Activated naive CD4-positive, alpha-beta T cell treated with anti-CD3 and anti-CD28 coated beads for 36 hours (primary cell): ENCODE measurements at regions not wholly inside any gene's neighbourhood (a gene's known extent, or its start where the extent isn't known, plus 50 kb on each side); places are given as distances from the start of the nearest gene placed in this dataset.

ENCODE experiments used
- CTCF ChIA-PET: fragments of 350-600 bp; sonication (Branson Sonifier 250); formaldehyde crosslinking; loops from one replicate; lab custom pipeline; 2021; ENCODE audit warnings: antibody characterized with exemption; lab: Charles Lee
- DNase-seq: peaks from one replicate; pipeline ENCODE4 v3.0.0-alpha.2; 2020
- H3K27ac Mint-ChIP-seq: one replicate; pipeline ENCODE4 v1.8.0; 2021; ENCODE audit warnings: mild to moderate bottlenecking, mixed read lengths
- H3K27me3 Mint-ChIP-seq: one replicate; pipeline ENCODE4 v1.8.0; 2021; ENCODE audit warnings: low read depth, mixed read lengths
- H3K36me3 Mint-ChIP-seq: one replicate; pipeline ENCODE4 v1.8.0; 2021; ENCODE audit warnings: low read depth, mixed read lengths
- H3K4me1 Mint-ChIP-seq: one replicate; pipeline ENCODE4 v1.8.0; 2021; ENCODE audit warnings: low read depth, mixed read lengths
- H3K4me3 Mint-ChIP-seq: one replicate; pipeline ENCODE4 v1.8.0; 2021; ENCODE audit warnings: mild to moderate bottlenecking, moderate library complexity, mixed read lengths
- H3K9me3 Mint-ChIP-seq: one replicate; pipeline ENCODE4 v1.8.0; 2021; ENCODE audit warnings: mixed read lengths
- intact Hi-C: fragments of 100-400 bp; cut with micrococcal nuclease; formaldehyde crosslinking; loops from one replicate; pipeline ENCODE4 v1.15.1; 2023

DNA sequence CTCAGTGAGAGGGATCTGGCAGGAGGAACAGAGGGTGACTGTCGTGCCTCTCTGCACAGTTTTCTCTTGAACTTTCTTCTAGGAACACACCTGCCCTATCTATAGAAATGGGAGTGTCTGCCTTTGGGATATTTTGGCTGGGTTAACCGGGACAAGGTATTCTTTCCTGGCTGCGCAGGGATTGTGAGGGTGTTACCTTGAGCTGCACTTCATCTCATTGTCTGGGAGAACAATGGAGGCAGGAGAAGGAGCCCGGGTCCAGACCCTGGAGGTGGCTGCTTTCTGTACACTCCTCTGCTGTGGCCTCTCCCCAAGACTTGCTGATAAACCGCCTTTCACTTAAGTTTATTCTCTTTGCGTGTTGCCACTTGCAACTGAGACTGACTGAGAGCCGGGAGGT, 192.8 kb downstream of the TBXT start:
- H3K27me3 Mint-ChIP-seq = peaks cover 10% of the 10 kb centered on the region
- no peaks in the 10 kb centered on the region for H3K36me3 Mint-ChIP-seq
- H3K4me3 Mint-ChIP-seq = no peak overlapping the region
- H3K27ac Mint-ChIP-seq = no peak overlapping the region
- DNase-seq = no peak
- CTCF ChIA-PET = no interaction called here
- H3K4me1 Mint-ChIP-seq = no peaks in the 10 kb centered on the region
- H3K9me3 Mint-ChIP-seq = no peaks in the 10 kb centered on the region
- intact Hi-C loops = no loop called here

DNA sequence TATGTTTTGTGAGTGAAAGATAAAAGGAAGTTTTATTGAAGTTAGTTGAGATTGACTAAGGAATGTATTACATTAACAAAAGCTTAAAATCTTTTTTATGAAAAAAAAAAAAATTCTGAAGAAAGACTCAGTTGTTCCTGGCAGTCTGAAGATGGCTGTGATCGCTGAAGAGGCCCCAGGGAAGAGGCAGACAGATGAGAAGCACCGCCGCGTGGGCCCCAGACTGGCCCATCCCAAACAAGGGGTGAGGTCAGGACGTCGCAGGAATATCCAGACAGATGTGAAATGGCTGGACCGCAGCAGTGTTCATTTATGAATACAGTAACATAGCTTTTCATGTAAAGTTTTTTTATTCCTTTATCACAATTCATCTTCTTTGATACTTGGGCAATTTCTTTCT, 194.2 kb downstream of the TBXT start:
- CTCF ChIA-PET = no interaction called here
- Mint-ChIP-seq H3K4me3 (no peak overlapping the region), H3K9me3 (no peaks in the 10 kb centered on the region), H3K27me3 (peaks cover 11% of the 10 kb centered on the region), H3K4me1 (no peaks in the 10 kb centered on the region), H3K27ac (no peak overlapping the region), H3K36me3 (no peaks in the 10 kb centered on the region)
- intact Hi-C loops = no loop called here
- DNase-seq = no peak

DNA sequence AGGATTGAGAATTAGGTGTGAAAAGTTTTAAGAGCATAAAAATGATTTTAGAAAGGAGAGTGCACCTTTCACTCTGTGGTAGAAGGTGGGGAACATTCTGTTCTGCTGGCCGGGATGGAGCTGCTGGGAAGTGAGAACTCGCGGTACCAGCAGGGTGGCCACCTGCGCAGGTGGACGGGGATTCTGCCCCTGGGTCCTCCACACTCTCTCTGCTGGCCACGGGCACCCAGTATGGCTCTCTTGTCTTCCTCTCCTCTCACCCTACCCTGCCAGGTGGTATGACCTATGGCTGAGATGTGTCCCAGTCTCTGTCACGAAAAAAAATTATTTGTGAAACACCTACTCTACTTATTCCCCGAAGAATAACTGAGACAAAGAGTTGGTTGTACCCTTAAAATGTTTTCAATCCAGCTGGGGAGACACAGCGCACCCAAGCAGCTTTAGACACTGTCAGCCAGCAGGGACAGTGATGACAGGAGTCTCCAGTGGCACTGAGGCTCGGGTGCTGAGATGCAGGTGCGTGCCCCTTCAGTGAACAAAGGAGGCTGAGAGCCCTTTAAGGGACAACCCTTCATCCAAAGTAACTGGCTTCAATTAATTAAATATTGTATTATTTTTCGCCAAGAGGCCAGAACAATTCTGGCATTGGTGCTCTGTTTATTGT, 195.4 kb downstream of the TBXT start:
- intact Hi-C loops = no loop called here
- CTCF ChIA-PET = interaction anchor here (0.6 kb wide), 1 partner anchor 19 kb away, joined by 4 read pairs; no protein-coding TSS in a partner anchor
- no peaks in the 10 kb centered on the region for H3K9me3 Mint-ChIP-seq
- no peak for DNase-seq
- no peaks in the 10 kb centered on the region for H3K36me3 Mint-ChIP-seq
- no peaks in the 10 kb centered on the region for H3K4me1 Mint-ChIP-seq
- H3K4me3 Mint-ChIP-seq = no peak overlapping the region
- no peak overlapping the region for H3K27ac Mint-ChIP-seq
- peaks cover 11% of the 10 kb centered on the region for H3K27me3 Mint-ChIP-seq

DNA sequence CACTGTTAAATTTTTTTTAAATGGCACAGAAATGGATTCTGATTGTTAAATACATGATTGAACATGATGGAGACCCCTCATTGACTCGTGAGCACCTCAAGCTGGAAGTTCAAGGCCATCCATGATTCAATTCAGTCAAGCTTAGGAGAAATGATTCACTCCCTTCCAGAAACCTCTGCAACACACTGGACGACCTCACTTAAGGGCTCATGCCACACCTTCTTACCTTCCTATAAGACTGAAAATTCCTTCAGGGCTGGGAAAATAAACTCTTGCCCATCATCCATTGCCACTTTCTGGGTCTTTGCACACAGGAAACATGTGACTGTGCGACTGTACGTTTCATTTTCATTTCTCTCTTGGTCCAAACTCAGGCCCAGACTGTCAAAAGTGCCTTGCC, 196.4 kb downstream of the TBXT start:
- no peaks in the 10 kb centered on the region for H3K9me3 Mint-ChIP-seq
- no peaks in the 10 kb centered on the region for H3K36me3 Mint-ChIP-seq
- H3K27ac Mint-ChIP-seq = no peak overlapping the region
- CTCF ChIA-PET = no interaction called here
- no peak overlapping the region for H3K4me3 Mint-ChIP-seq
- intact Hi-C loops = no loop called here
- H3K27me3 Mint-ChIP-seq = peaks cover 6% of the 10 kb centered on the region
- no peaks in the 10 kb centered on the region for H3K4me1 Mint-ChIP-seq
- DNase-seq = no peak

DNA sequence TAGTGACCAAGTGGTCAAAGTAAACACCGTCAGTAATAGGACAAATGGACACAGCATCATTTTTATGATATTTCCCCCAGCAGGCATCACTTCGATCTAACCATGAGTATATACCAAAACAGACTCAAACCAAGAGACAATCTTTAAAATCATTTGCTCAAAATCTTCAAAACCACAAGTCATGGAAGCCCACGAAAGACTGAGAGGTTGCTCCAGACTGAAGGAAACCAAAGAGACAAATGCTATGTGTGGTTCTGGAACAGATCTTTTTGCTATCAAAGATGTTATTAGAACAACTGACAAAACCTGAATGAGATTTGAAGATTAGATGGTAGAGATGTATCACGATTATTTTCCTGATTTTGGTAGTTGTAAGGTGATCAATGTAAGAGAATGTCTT, 197.7 kb downstream of the TBXT start:
- no peak overlapping the region for H3K4me3 Mint-ChIP-seq
- intact Hi-C loops = no loop called here
- no peak overlapping the region for H3K27ac Mint-ChIP-seq
- H3K27me3 Mint-ChIP-seq = peaks cover 9% of the 10 kb centered on the region
- H3K4me1 Mint-ChIP-seq = no peaks in the 10 kb centered on the region
- no peak for DNase-seq
- no peaks in the 10 kb centered on the region for H3K9me3 Mint-ChIP-seq
- H3K36me3 Mint-ChIP-seq = no peaks in the 10 kb centered on the region
- CTCF ChIA-PET = no interaction called here

DNA sequence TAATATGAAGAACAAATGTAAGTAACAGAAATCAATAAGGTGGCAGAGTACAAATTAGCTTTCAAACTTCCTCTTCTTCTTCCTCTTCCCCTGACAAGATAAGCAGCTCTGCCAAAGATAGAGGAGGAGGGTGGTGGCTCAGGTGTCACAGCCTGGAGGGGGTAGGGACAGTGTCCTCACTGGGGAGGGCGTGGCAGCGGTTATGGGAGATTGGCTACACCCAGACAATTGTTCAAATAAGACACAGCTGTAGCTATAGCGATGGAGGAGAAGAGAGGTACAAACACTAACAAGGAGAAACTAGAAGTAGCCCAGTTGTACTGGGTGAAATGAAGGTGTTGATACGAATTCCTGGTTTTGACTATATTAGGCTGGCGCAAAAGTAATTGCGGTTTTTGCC, 198.5 kb downstream of the TBXT start:
- intact Hi-C loops = no loop called here
- H3K27ac Mint-ChIP-seq = no peak overlapping the region

DNA sequence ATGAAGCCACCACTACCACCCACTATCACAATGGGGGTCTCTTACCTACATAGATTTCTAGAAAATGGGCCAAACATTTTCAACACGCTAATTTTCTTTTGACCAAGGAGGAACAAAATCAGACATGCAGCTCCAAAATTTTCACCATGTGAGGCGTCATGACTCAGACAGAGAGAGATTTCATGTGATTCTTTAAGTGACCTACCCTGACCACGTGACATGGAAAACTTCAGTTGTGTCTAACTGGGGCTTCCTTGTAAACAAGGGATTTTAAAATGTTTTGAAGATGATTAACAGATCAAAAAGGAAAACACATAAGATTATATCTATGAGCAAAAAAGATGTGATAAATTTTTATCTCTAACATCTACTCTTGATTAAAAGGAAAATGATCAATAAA, 199.2 kb downstream of the TBXT start:
- no peak overlapping the region for H3K4me3 Mint-ChIP-seq
- CTCF ChIA-PET = no interaction called here
- H3K27me3 Mint-ChIP-seq = peaks cover 14% of the 10 kb centered on the region
- no peak for DNase-seq
- intact Hi-C loops = no loop called here
- no peaks in the 10 kb centered on the region for H3K4me1 Mint-ChIP-seq
- H3K36me3 Mint-ChIP-seq = no peaks in the 10 kb centered on the region
- H3K27ac Mint-ChIP-seq = no peak overlapping the region
- no peaks in the 10 kb centered on the region for H3K9me3 Mint-ChIP-seq

More for the DNA sequence above, 198.5 kb downstream of the TBXT start:
- CTCF ChIA-PET = interaction anchor here (0.6 kb wide), 1 partner anchor 311 kb away, joined by 3 read pairs; no protein-coding TSS in a partner anchor
- no peak for DNase-seq
- Mint-ChIP-seq H3K4me3 (no peak overlapping the region), H3K36me3 (no peaks in the 10 kb centered on the region), H3K27me3 (peaks cover 14% of the 10 kb centered on the region), H3K4me1 (no peaks in the 10 kb centered on the region), H3K9me3 (no peaks in the 10 kb centered on the region)

DNA sequence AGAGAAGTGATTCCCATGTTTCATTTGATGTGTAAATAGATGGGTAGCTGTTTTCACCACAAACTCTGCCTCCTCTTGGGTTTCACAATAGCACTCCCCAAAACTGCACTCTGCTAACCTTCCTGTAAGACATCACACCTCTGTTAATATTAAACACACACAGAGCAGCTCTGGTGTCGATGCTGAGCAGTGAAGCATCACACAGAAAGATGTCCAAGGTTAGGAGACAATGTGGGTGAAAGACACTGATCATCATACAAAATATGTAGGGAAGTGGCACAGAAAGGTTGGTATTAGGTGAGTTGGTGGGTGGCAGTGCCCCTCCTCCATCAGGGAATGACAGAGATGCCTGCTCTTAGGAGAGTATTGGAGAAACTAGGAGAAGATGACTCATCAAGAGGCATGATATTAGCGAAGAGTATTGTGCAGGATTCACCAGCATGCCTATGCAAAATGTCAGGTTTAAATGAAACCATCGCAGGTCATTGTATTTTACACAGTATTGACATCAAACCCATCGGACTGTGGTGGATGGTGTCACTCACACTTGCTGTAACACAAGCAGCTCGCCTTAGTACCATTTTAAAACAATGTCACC, 199.7 kb downstream of the TBXT start:
- CTCF ChIA-PET = interaction anchor here (0.6 kb wide), 1 partner anchor 138 kb away, joined by 3 read pairs; no protein-coding TSS in a partner anchor
- Mint-ChIP-seq H3K27ac (no peak overlapping the region), H3K9me3 (no peaks in the 10 kb centered on the region), H3K4me1 (no peaks in the 10 kb centered on the region), H3K36me3 (no peaks in the 10 kb centered on the region), H3K27me3 (peaks cover 16% of the 10 kb centered on the region), H3K4me3 (no peak overlapping the region)
- intact Hi-C loops = no loop called here
- DNase-seq = no peak

DNA sequence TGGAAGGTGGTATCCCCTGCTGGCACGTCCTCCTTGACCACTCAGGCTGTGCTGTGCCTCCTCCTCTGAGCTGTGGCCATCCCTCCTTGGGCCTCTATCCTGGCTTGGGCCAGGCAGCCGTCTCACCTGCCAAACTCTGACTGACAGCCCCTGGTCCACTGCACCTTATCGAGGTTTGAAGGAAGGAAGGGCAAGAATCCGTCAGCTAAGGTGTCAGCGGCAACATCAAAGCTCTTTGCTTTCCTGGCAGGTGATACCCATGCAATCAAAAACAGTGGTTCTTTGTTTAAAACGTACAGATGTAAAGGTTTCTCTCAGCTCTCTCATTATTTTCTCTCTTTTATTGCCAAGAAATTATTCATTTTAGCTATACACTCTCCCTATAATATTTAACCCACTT, 203.9 kb downstream of the TBXT start:
- CTCF ChIA-PET = interaction anchor here (0.6 kb wide), 1 partner anchor 136 kb away, joined by 3 read pairs; no protein-coding TSS in a partner anchor

DNA sequence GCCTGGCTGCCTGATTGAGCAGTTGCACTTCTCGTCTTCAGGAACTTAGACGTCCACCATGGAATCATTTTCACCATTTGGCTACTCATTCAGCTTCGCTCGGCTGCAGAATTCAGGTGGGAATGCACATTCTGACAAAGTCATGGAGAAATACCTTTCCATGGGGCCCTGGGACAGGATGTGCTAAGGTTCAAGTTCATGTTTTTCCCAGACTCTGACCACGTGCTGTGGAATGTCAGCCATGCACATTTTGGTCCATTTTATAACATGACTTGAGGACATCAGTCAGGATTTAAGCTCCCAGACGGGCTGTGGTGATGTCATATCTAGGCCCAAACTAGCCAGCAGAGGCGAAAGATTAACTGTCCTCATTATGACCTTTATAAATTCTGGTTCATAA, 205.3 kb downstream of the TBXT start:
- intact Hi-C loops = no loop called here
- Mint-ChIP-seq H3K36me3 (no peaks in the 10 kb centered on the region), H3K4me3 (no peak overlapping the region), H3K27ac (no peak overlapping the region), H3K27me3 (peaks cover 10% of the 10 kb centered on the region), H3K4me1 (no peaks in the 10 kb centered on the region), H3K9me3 (no peaks in the 10 kb centered on the region)
- CTCF ChIA-PET = no interaction called here
- DNase-seq = no peak

More for the DNA sequence above, 203.9 kb downstream of the TBXT start:
- Mint-ChIP-seq H3K27me3 (peaks cover 10% of the 10 kb centered on the region), H3K4me1 (no peaks in the 10 kb centered on the region), H3K36me3 (no peaks in the 10 kb centered on the region), H3K9me3 (no peaks in the 10 kb centered on the region), H3K27ac (no peak overlapping the region), H3K4me3 (no peak overlapping the region)
- no peak for DNase-seq
- intact Hi-C loops = no loop called here

DNA sequence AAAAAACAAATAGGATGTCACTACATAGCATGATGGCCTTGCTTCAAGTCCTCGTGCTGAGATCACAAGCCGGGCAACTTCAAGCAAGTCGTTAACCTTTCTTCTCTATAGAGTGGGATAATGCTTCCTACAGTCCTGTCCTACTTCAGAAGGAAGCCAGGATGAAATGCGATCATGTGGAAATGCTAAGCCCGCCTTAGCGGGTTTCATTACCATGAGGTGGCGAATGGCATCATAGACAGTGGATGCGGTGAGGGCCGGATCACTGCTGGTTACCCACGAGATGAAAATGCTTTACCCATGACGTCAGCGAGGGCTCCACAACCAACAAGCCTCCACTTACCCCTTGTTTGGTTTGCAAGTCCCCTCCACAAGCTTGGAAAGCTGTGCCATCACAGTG, 206.4 kb downstream of the TBXT start:
- intact Hi-C loops = no loop called here
- Mint-ChIP-seq H3K4me1 (no peaks in the 10 kb centered on the region), H3K4me3 (no peak overlapping the region), H3K9me3 (no peaks in the 10 kb centered on the region), H3K36me3 (no peaks in the 10 kb centered on the region), H3K27ac (no peak overlapping the region), H3K27me3 (peaks cover 10% of the 10 kb centered on the region)
- CTCF ChIA-PET = no interaction called here
- no peak for DNase-seq

DNA sequence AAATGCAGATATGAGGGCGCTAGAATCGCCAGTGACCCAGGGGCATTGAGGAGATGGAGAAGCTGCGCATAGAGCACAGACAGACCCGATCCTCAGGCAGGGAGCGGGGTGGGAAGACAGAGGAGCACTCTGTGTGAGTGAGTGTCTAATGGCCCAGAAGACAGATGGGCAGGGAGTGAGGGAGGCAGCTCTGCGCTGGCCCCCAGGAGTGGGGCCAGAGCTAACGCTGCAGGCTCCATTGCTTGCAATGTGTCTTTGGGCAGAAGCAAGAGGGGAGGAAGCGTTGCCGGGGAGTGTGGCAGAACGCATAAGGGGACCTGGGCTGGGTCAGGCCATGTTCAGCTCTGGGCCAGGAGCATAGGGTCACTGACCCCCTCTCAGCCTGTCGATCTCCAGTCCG, 207.0 kb downstream of the TBXT start:
- Mint-ChIP-seq H3K9me3 (no peaks in the 10 kb centered on the region), H3K4me1 (no peaks in the 10 kb centered on the region), H3K36me3 (no peaks in the 10 kb centered on the region), H3K4me3 (no peak overlapping the region), H3K27ac (no peak overlapping the region), H3K27me3 (peaks cover 10% of the 10 kb centered on the region)
- intact Hi-C loops = no loop called here
- CTCF ChIA-PET = no interaction called here
- DNase-seq = no peak

DNA sequence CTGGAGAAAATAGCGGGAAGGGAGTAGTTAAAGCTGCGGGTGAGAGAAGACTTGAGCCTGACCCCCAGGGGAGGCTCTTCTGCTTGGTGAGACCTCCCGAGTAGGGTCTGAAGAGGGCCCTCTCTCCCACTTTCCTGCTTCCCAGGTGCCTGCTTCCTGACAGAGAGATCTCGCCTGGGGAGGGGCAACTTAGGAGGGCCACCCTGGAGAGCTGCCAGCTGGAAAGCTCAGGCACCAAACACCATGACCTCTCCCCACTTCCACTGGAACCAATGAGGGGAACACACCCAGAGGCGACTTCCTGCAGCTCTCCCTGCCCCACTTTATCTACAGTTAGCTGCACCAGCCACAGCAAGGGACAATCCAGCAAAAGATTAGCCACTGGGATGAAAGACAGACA, 208.0 kb downstream of the TBXT start:
- no peaks in the 10 kb centered on the region for H3K4me1 Mint-ChIP-seq
- peaks cover 4% of the 10 kb centered on the region for H3K27me3 Mint-ChIP-seq
- CTCF ChIA-PET = no interaction called here
- H3K27ac Mint-ChIP-seq = no peak overlapping the region
- intact Hi-C loops = no loop called here
- H3K9me3 Mint-ChIP-seq = no peaks in the 10 kb centered on the region
- H3K36me3 Mint-ChIP-seq = no peaks in the 10 kb centered on the region
- DNase-seq = no peak
- H3K4me3 Mint-ChIP-seq = no peak overlapping the region
